GM12892 (cell line): ENCODE measurements at regions not wholly inside any gene's neighbourhood (a gene's known extent, or its start where the extent isn't known, plus 50 kb on each side); places are given as distances from the start of the nearest gene placed in this dataset.

Experiments
- POLR2A ChIP-seq: IDR thresholded peaks from 2 replicates; pipeline ENCODE4 v1.6.1; 2011; ENCODE audit warnings: low read depth, low read length, control low read depth
- POLR2AphosphoS5 ChIP-seq: IDR thresholded peaks from 2 replicates; pipeline ENCODE4 v1.6.1; 2011; ENCODE audit warnings: low read depth, low read length, control low read depth
- TAF1 ChIP-seq: IDR thresholded peaks from 2 replicates; pipeline ENCODE4 v1.6.1; 2011; ENCODE audit warnings: low read depth, mild to moderate bottlenecking, control low read depth, low read length, borderline replicate concordance

DNA sequence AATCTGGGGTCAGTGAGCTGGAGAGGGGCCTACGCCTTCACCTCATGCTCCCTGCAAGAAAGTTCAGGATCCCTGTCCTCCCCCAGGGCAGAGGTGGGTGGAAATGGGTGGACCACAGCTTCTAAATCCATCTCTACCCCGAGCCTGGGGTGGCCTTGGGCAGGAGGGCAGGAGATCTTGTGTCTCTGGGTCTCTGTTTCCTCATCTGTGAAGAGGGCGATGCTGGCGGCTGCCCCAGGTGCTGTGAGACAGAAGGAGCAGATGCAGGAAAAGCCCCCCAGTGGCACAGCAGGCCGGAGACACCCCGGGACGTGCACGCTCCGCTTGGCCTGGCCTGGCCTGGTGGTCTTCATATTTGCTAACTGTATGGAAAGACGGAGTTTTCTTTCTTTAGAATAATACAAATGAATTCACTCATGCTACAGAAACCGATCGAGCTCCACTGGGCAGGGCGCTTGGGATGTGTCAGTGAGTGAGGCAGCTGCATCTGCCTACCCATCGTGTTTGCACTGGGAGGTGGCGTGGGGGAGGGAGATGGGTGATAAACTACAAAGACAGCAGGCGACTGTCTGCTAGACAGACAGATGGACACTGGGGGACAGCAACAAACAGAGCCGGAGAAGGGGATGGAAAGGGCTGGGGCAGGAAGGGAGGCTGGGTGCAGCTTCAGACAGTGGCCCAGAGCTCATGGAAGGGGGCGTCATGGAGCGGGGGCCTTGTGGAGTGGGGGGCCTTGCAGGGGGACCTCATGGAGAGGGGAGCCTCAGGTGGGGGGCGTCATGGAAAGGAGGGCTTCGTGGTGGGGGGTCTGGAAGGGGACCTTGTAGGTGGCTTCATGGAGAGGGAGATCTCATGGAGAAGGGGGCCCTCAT is 136.2 kb downstream of the CPZ start:
- TF ChIP-seq POLR2AphosphoS5 (no peak), POLR2A (no peak), TAF1 (no peak)
